ENCODE measurements at regions not wholly inside any gene's neighbourhood (a gene's known extent, or its start where the extent isn't known, plus 50 kb on each side); places are given as distances from the start of the nearest gene placed in this dataset.
"Not testable (repeated sequence)": the region's sequence is repeated elsewhere in the genome, so short reads cannot be mapped to it uniquely, and the experiment has no call there.

GRCh38 chr1:172837816-172838679 is 179.1 kb downstream of the FASLG start:
- DNase-seq (ENCODE audit: low read depth) = no peak

- no peak for DNase-seq (ENCODE audit: low read depth)
These were observed 179.9 kb downstream of the FASLG start for GRCh38 chr1:172838680-172839313.

GRCh38 chr1:172839639-172840038 is 180.7 kb downstream of the FASLG start:
- DNase-seq (ENCODE audit: low read depth) = not testable (repeated sequence)

DNA sequence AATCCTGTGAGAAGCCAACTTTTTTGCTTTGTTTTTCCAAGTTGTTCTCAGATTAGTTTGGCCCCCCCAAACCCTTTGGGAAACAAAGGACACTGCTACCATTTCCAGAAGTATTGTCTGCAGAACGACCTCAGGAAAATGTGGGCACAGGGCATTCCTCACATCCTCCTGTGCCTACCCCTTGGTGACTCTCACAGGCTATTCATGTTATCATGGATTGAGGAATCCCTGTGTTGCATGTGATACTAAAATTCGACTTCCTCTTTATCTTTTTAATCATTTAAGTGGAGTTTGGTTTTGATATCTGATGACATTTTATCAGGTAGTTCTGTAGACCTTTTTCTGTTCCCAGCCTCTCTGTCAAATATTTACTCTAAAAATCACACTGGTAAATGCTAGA is 184.5 kb downstream of the FASLG start:
- DNase-seq (ENCODE audit: low read depth) = no peak

DNA sequence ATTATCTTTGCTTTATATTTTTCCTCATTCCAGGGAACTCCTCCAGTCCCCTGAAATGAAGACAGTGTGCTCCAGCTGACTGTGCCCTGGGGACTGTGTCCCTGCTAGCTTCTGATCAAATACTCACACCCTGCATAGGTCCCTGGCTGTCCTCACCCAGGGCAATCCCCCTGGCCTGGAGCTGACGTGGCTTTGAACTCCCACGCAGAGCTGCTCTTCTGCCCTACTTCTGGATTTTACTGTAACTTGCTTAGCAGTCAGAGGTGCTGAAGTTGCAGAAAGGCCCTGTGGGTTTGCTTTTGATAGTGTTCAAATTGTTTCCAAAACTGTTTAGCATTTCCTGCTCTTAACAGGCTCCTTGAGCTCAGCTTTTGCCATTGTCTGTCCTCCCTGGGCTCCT is 186.5 kb downstream of the FASLG start:
- no peak for DNase-seq (ENCODE audit: low read depth)

- no peak for DNase-seq (ENCODE audit: low read depth)
These were observed 187.0 kb downstream of the FASLG start for GRCh38 chr1:172845865-172846264.

DNA sequence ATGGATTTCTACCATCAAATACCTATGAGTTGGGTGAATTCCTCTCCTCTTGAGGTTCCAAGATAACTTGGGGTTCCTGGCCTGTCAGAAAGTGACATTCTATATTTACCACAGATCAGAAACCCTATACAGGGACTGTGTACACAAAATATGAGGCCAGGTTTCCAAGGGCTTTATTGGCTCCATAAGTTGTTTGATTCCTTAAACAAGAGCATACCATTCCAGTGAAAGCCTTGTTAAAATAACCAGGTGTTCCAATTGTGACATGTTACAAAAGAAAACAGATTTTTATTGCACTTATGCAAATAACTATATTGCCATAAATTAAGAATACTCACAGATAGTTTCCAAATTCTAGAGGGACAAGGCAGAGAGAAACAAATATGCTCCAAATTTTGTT is 188.9 kb downstream of the FASLG start:
- not testable (repeated sequence) for DNase-seq (ENCODE audit: low read depth)

GRCh38 chr1:172849653-172850052 is 190.8 kb downstream of the FASLG start:
- no peak for DNase-seq (ENCODE audit: low read depth)

DNA sequence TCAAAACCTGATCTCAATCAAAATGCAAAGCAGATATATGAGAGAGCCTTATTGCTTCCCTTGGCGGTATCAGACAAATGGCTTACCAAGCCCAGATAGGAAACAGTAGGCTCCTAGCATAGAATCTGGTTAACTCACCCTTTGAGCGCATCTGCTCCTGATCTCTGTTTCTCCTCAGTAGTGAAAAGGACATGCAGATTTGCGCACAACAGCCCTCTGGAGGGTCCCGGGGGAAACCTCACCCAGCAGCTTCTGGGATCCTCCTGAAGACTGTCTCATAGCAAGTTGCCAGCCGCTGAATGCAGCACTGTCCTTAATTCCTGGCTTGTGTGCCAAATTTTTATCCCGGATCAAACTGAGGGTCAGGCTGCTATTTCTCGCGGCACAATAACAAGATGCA is 192.2 kb downstream of the FASLG start:
- no peak for DNase-seq (ENCODE audit: low read depth)

GRCh38 chr1:172851856-172852255 is 193.0 kb downstream of the FASLG start:
- no peak for DNase-seq (ENCODE audit: low read depth)

DNA sequence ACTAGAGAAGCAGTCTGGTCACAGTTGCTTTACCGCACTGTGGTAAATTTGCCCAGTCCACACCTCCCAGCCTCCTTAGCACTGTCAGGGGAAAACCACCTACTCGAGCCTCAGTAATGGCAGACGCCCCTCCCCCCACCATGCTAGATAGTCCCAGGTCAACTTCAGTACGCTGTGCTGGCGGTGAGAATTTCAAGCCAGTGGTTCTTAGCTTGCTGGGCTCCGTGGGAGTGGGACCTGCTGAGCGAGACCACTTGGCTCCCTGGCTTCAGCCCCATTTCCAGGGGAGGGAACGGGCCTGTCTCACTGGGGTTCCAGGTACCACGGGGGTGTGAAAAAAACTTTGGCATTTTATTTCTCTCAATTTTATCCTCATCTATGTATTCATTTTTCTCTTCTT is 194.8 kb downstream of the TNFSF18 start:
- DNase-seq (ENCODE audit: low read depth) = not testable (repeated sequence)

DNA sequence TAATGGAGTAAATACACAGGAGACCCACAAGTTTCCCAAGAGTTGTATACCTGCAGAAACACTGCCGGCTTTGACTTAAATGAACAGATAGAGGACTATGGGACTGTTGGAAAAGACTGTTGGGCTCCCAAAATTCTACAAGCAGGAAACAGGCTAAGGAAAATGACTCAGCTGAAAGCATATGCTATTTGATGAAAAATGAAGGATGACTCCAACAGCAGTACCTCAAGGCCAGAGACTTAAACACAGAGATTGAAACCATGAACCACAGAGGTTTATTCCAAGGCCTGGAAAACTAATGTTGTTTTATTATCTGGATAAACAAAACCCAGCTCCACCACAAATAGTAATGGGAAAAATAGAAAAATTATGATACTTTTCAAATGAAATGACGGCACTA is 187.7 kb downstream of the TNFSF18 start:
- DNase-seq (ENCODE audit: low read depth) = no peak

GRCh38 chr1:172867216-172867818 is 183.4 kb downstream of the TNFSF18 start:
- no peak for DNase-seq (ENCODE audit: low read depth)

DNA sequence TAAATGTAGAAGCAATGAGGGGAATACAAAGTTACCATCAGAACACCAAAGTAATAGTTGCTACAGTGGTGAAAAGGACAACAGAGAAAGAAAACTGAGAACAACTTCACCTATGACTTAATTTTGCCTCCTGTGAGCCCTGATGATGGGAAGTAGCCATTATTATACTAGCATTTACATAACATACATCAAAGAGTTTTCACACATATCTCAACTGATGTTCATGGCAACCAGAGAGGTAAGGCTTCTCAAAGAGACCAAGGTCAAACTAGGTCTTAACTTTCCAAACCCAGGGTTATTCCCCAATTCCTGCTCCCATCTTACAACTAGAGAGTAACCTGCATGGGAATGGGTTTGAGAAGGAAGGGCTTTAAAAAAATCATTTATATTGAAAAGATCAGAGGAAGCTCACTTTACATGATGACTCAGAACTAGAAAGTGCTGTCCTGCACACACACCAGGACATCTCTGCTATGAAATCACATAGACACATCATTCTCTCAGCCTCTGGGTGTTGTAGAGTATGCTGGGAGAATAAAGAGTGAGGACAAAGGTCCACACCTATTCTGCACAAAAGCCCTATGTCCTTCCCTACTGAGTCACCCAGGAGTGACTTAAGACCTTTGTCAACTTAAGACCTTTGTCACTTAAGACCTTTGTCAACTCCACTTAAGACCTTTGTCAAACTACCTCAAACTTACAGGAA is 179.7 kb downstream of the TNFSF18 start:
- no peak for DNase-seq (ENCODE audit: low read depth)

- DNase-seq (ENCODE audit: low read depth) = no peak
These were observed 175.8 kb downstream of the TNFSF18 start for GRCh38 chr1:172874950-172875349.

DNA sequence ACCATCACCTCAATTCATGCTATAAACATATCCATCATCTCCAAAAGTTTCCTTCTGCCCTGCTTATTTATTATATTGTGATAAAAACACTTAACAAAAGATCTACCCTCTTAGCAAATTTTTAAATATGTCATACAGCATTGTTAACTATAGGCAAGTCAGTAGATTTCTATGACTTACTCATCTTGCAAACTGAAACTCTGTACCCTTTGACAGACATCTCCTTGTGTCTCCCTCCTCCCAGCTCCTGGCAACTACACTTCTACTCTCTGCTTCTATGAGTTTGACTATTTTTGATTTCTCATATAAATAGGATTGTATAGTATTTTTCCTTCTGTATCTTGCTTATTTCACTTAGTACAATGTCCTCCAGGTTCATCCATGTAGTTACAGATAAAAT is 174.8 kb downstream of the TNFSF18 start:
- DNase-seq (ENCODE audit: low read depth) = no peak

GRCh38 chr1:172882385-172882784 is 168.4 kb downstream of the TNFSF18 start:
- DNase-seq (ENCODE audit: low read depth) = no peak

DNA sequence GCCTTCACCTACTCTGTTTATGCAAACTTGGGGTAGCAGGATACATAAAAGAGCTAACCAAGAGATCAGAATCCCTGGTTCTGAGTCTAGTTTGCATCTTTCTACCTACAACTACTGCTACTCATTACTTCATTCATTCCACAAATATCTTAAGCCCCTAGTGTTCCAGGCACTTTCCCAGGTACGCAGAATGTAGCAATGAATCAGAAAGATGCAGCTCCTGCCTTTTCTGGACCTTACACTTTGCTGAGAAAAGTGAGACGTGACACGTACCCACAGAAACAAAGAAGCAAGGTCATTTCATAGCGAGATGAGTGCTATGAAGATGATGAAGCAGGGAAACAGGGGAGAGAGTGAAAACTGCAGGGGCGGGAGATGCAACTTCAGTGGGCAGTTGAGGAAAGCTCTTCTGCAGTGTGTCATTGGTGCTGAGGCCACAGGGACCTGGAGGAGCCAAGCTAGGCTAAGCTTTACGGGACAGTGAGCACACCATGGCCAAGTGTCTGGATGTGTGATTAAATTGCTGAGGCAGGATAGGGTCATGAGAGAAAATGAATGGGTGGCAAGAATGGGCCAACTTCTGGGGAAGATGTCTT is 167.9 kb downstream of the TNFSF18 start:
- DNase-seq (ENCODE audit: low read depth) = no peak

DNA sequence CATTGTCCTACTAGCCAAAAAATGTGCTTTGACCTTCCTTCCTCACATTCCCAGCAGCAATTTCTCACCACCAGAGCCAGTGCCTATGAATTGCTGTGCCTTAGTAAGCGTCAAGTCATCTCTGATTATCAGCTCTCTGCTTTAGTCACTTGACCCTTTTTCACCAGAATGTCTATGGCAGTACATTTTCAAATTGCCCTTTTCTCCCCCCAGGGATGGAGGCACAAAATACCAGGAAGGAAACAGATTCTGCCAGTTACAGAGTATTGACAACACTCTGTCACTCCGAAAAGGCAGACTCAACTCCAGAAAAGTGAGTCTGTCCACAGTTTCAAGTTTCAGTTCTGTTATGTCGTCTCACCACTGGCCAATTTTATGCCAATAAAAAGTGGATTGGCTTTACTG is 167.4 kb downstream of the TNFSF18 start:
- no peak for DNase-seq (ENCODE audit: low read depth)

DNA sequence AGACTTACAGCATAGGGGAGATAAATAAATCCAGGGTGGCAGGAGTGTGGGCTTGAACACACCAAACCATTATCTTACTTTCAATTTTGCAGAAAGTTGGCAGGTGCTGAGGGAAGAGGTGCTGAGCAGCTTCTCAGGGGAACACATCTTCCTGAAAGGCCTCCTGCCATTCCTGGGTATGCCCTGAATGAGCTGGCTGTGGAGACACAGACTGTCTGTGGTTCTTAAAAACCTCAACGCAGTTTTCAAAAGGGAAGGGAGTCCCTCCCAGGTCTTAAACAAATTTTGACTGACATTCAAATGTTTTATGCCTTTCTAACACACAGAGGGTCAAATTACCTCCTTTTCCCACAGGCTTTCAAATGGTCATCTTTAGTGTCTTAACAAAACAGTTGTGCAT is 166.9 kb downstream of the TNFSF18 start:
- no peak for DNase-seq (ENCODE audit: low read depth)

- DNase-seq (ENCODE audit: low read depth) = no peak
These were observed 165.3 kb downstream of the TNFSF18 start for GRCh38 chr1:172885411-172885810.

DNA sequence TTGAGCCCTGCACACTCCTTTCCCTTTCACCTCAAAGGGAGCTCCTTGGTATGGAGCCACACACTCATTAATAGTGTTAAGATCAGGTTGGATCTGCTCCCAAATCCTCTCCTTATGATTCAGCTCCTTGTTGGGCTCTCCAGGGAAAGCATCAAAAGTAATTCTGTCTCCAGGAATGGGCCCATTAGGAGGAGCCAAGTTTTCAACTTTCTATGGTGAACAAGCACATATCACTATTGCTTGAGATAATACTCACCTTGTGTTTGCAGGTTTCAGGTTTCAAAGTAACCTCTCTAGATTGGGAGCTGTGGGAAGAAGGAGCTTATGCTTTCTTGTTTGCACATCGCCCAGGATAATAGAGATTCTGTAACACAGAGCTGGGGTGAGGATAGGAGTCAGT is 164.8 kb downstream of the TNFSF18 start:
- no peak for DNase-seq (ENCODE audit: low read depth)
